ENCODE measurements at regions not wholly inside any gene's neighbourhood (a gene's known extent, or its start where the extent isn't known, plus 50 kb on each side); places are given as distances from the start of the nearest gene placed in this dataset.

DNA sequence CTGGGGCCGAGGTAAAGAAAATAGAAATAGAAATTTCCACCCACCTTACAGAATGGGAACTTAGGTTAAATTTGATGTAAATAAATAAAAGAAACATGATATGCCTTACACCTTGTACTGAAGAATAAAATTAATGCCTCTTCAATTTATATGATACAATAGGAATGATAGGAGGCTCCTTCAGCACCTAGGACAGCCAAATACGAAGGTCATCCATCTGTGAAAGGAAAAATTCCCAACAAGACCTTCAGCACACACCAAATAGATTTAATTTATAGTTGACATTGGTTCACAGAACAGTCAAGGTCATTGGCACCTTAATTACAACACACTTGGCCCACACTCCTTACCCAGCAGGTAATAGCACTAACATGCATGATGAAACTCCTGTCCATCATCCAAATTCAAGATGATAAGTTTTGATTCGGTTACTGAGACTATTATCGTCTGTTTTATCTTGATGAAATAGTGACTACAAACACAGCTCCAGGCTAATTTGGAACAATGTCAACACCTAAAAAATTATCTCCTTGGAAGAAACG lies 250.9 kb downstream of the SNX13 start:
- TF ChIP-seq CTCF (IDR thresholded peaks at IDR 0.05) (no peak), POLR2A (IDR thresholded peaks at IDR 0.05) (no peak), POLR2AphosphoS5 (IDR thresholded peaks at IDR 0.05) (no peak)
